Spinal cord (tissue), 9 donors: ENCODE measurements at regions not wholly inside any gene's neighbourhood (a gene's known extent, or its start where the extent isn't known, plus 50 kb on each side); places are given as distances from the start of the nearest gene placed in this dataset.

Source experiments
- DNase-seq, 6 donors: peaks; one replicate each; pipeline versions ENCODE4 v3.0.0 to v3.0.0-alpha.2; 2013 to 2015; ENCODE audit warnings: low spot score in 6 of 6, low read depth in 4 of 6
- H3K27ac ChIP-seq: one replicate; pipeline ENCODE4 v1.5.1; 2013; ENCODE audit warnings: low read depth, low read length, control low read depth
- H3K27me3 ChIP-seq: one replicate; pipeline ENCODE4 v1.6.1; 2013; ENCODE audit warnings: low read length; ENCODE audit not compliant: control insufficient read depth, insufficient read depth
- H3K36me3 ChIP-seq: one replicate; pipeline ENCODE4 v1.6.1; 2013; ENCODE audit warnings: low read length; ENCODE audit not compliant: control insufficient read depth, insufficient read depth
- H3K4me1 ChIP-seq: one replicate; pipeline ENCODE4 v1.6.1; 2013; ENCODE audit warnings: low read length; ENCODE audit not compliant: control insufficient read depth, insufficient read depth
- H3K4me3 ChIP-seq: one replicate; pipeline ENCODE4 v1.5.1; 2013; ENCODE audit warnings: low read depth, low read length, control low read depth
- H3K9me3 ChIP-seq: one replicate; pipeline ENCODE4 v1.6.1; 2013; ENCODE audit warnings: low read length; ENCODE audit not compliant: control insufficient read depth, insufficient read depth
- WGBS: methylation state at CpG from one replicate; pipeline ENCODE4 v1.1.5; 2013; ENCODE audit warnings: missing lambda C conversion rate; ENCODE audit not compliant: insufficient coverage; 5-methylcytosine and 5-hydroxymethylcytosine counted together
- donor health status: healthy.

- H3K27me3 ChIP-seq, result no peaks in the 10 kb centered on the region
These were observed 315.8 kb upstream of the KLHL29 start for GRCh38 chr2:23069156-23069555.

GRCh38 chr2:23069923-23070322 lies 315.1 kb upstream of the KLHL29 start:
- no peaks in the 10 kb centered on the region for H3K9me3 ChIP-seq
- peak in 2 of 6 donors; percentile 19 to 41 for DNase-seq
- WGBS, result 20% methylated on average over 2 of the region's 3 CpGs
- no peaks in the 10 kb centered on the region for H3K27me3 ChIP-seq
- H3K4me1 ChIP-seq, result no peaks in the 10 kb centered on the region
- H3K36me3 ChIP-seq, result no peaks in the 10 kb centered on the region
- H3K4me3 ChIP-seq, result no peak overlapping the region
- H3K27ac ChIP-seq, result no peak overlapping the region

More at GRCh38 chr2:23069156-23069555, 315.8 kb upstream of the KLHL29 start:
- Histone ChIP-seq H3K4me3 (no peak overlapping the region), H3K4me1 (no peaks in the 10 kb centered on the region), H3K36me3 (no peaks in the 10 kb centered on the region), H3K27ac (no peak overlapping the region), H3K9me3 (no peaks in the 10 kb centered on the region)
- 94% methylated on average over 3 of the region's 3 CpGs for WGBS
- DNase-seq, result no peak

- Histone ChIP-seq H3K36me3 (no peaks in the 10 kb centered on the region), H3K4me1 (no peaks in the 10 kb centered on the region), H3K27ac (no peak overlapping the region), H3K4me3 (no peak overlapping the region), H3K9me3 (no peaks in the 10 kb centered on the region), H3K27me3 (no peaks in the 10 kb centered on the region)
- DNase-seq, result no peak
These were observed 311.9 kb upstream of the KLHL29 start for GRCh38 chr2:23073056-23073455.

- Histone ChIP-seq H3K9me3 (no peaks in the 10 kb centered on the region), H3K4me3 (no peak overlapping the region), H3K36me3 (no peaks in the 10 kb centered on the region), H3K27me3 (no peaks in the 10 kb centered on the region), H3K4me1 (no peaks in the 10 kb centered on the region), H3K27ac (no peak overlapping the region)
- no peak for DNase-seq
- 46% methylated on average over 2 of the region's 2 CpGs for WGBS
These were observed 311.3 kb upstream of the KLHL29 start for GRCh38 chr2:23073671-23074070.

- DNase-seq, result no peak
- WGBS, result no CpG with 5 or more reads among the region's 4 CpGs
- H3K27ac ChIP-seq, result no peak overlapping the region
- peaks cover 1% of the 10 kb centered on the region for H3K9me3 ChIP-seq
- no peaks in the 10 kb centered on the region for H3K27me3 ChIP-seq
- H3K4me1 ChIP-seq, result no peaks in the 10 kb centered on the region
- no peaks in the 10 kb centered on the region for H3K36me3 ChIP-seq
- no peak overlapping the region for H3K4me3 ChIP-seq
These were observed 307.4 kb upstream of the KLHL29 start for GRCh38 chr2:23077596-23077995.

- H3K9me3 ChIP-seq, result peaks cover 1% of the 10 kb centered on the region
- H3K27ac ChIP-seq, result no peak overlapping the region
- no peaks in the 10 kb centered on the region for H3K36me3 ChIP-seq
- no peak overlapping the region for H3K4me3 ChIP-seq
- no CpG with 5 or more reads among the region's 4 CpGs for WGBS
- H3K27me3 ChIP-seq, result no peaks in the 10 kb centered on the region
- H3K4me1 ChIP-seq, result no peaks in the 10 kb centered on the region
- DNase-seq, result no peak
These were observed 306.1 kb upstream of the KLHL29 start for GRCh38 chr2:23078784-23079434.

GRCh38 chr2:23083966-23084365 lies 301.0 kb upstream of the KLHL29 start:
- Histone ChIP-seq H3K27me3 (no peaks in the 10 kb centered on the region), H3K9me3 (peaks cover 1% of the 10 kb centered on the region), H3K4me1 (no peaks in the 10 kb centered on the region), H3K36me3 (no peaks in the 10 kb centered on the region), H3K27ac (no peak overlapping the region), H3K4me3 (no peak overlapping the region)
- no peak for DNase-seq
- WGBS, result no CpG with 5 or more reads among the region's 1 CpG

- no peak overlapping the region for H3K4me3 ChIP-seq
- no peaks in the 10 kb centered on the region for H3K27me3 ChIP-seq
- no peaks in the 10 kb centered on the region for H3K9me3 ChIP-seq
- no peaks in the 10 kb centered on the region for H3K4me1 ChIP-seq
- DNase-seq, result no peak
- no peaks in the 10 kb centered on the region for H3K36me3 ChIP-seq
- no peak overlapping the region for H3K27ac ChIP-seq
These were observed 294.0 kb upstream of the KLHL29 start for GRCh38 chr2:23091019-23091418.

- Histone ChIP-seq H3K9me3 (no peaks in the 10 kb centered on the region), H3K27me3 (no peaks in the 10 kb centered on the region), H3K4me3 (no peak overlapping the region), H3K36me3 (no peaks in the 10 kb centered on the region), H3K27ac (no peak overlapping the region), H3K4me1 (no peaks in the 10 kb centered on the region)
- WGBS, result no CpG with 5 or more reads among the region's 4 CpGs
- no peak for DNase-seq
These were observed 293.1 kb upstream of the KLHL29 start for GRCh38 chr2:23091900-23092299.

GRCh38 chr2:23092831-23093230 lies 292.1 kb upstream of the KLHL29 start:
- DNase-seq, result peak in 2 of 6 donors; percentile 30 to 56
- no CpG with 5 or more reads among the region's 3 CpGs for WGBS
- H3K27ac ChIP-seq, result no peak overlapping the region

More at GRCh38 chr2:23092831-23093230, 292.1 kb upstream of the KLHL29 start:
- no peak overlapping the region for H3K4me3 ChIP-seq
- H3K27me3 ChIP-seq, result no peaks in the 10 kb centered on the region
- H3K36me3 ChIP-seq, result no peaks in the 10 kb centered on the region
- H3K9me3 ChIP-seq, result no peaks in the 10 kb centered on the region
- no peaks in the 10 kb centered on the region for H3K4me1 ChIP-seq
